SJCRH30 (cell line): ENCODE measurements at regions not wholly inside any gene's neighbourhood (a gene's known extent, or its start where the extent isn't known, plus 50 kb on each side); places are given as distances from the start of the nearest gene placed in this dataset.
"Not testable (repeated sequence)": the region's sequence is repeated elsewhere in the genome, so short reads cannot be mapped to it uniquely, and the experiment has no call there.

Experiments
- DNase-seq, 2 experiments: peaks; one replicate each; pipeline ENCODE4 v3.0.0-alpha.2; 2015 to 2020
- H3K27ac ChIP-seq: fragments of 250-450 bp; sonication (Bioruptor Pico); 2 replicates; pipeline ENCODE4 v1.5.1; 2020; ENCODE audit warnings: mild to moderate bottlenecking, moderate library complexity
- H3K27me3 ChIP-seq: fragments of 250-450 bp; sonication (Bioruptor Pico); 2 replicates; pipeline ENCODE4 v1.5.1; 2020; ENCODE audit warnings: mild to moderate bottlenecking, moderate library complexity
- H3K36me3 ChIP-seq: fragments of 250-450 bp; sonication (Bioruptor Pico); 2 replicates; pipeline ENCODE4 v1.5.1; 2020; ENCODE audit warnings: mild to moderate bottlenecking, moderate library complexity
- H3K4me1 ChIP-seq: fragments of 250-450 bp; sonication (Bioruptor Pico); 2 replicates; pipeline ENCODE4 v1.5.1; 2020; ENCODE audit warnings: mild to moderate bottlenecking, moderate library complexity
- H3K4me3 ChIP-seq: fragments of 250-450 bp; sonication (Bioruptor Pico); 2 replicates; pipeline ENCODE4 v1.5.1; 2020; ENCODE audit warnings: mild to moderate bottlenecking, moderate library complexity
- H3K9me3 ChIP-seq: fragments of 250-450 bp; sonication (Bioruptor Pico); replicated peaks from 2 replicates; pipeline ENCODE4 v1.5.1; 2020; ENCODE audit warnings: mild to moderate bottlenecking, moderate library complexity

- H3K36me3 ChIP-seq, result no peaks in the 10 kb centered on the region
- peaks cover 34% of the 10 kb centered on the region for H3K4me1 ChIP-seq
- no peak overlapping the region for H3K4me3 ChIP-seq
- peak; percentile 92 to 97 for DNase-seq
- H3K27ac ChIP-seq, result peak overlapping the region; percentile 54
- H3K9me3 ChIP-seq, result peaks cover 11% of the 10 kb centered on the region
- no peaks in the 10 kb centered on the region for H3K27me3 ChIP-seq
These were observed 68.8 kb upstream of the IYD start for GRCh38 chr6:150299873-150300485.

DNA sequence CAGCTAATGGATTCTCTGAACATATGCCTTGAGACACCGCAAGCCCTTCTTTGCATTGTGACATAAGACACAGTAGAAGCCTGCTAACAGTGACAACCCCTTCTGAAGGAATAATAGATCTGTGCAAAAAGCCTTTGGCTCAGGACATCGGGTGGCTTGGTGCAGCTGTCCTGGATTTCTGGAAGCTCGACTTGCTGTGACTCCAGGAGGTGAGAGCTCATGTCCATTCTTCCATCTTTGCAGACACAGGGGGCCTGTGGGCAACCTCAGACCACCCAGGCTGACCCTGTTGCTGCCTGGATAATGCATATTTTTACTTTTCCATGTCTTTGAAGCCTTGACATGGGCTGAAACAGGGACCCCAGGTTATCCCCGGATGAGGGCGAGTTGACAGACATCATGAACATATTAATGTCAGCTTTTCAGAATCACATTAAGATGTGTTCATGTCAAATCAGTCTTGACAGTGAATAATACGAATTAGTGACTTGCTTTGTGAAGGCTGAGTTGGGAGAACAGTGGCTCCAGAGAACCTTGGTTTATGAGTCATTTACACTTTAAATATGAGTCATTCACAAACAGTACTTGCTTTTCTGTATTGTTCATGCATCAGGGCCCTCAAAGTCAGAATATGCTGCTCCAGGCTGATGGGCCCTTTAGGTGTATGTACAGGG, 66.8 kb upstream of the IYD start:
- Histone ChIP-seq H3K36me3 (no peaks in the 10 kb centered on the region), H3K4me1 (peaks cover 34% of the 10 kb centered on the region), H3K4me3 (no peak overlapping the region), H3K27me3 (no peaks in the 10 kb centered on the region), H3K9me3 (peaks cover 10% of the 10 kb centered on the region), H3K27ac (peak overlapping the region; percentile 70)
- peak; percentile 72 to 85 for DNase-seq

GRCh38 chr6:150302520-150303176, 66.2 kb upstream of the IYD start:
- Histone ChIP-seq H3K27me3 (no peaks in the 10 kb centered on the region), H3K9me3 (peaks cover 3% of the 10 kb centered on the region; the same call in 1 of the 2 replicates), H3K27ac (peak overlapping the region; percentile 70), H3K4me3 (no peak overlapping the region), H3K4me1 (peaks cover 37% of the 10 kb centered on the region), H3K36me3 (no peaks in the 10 kb centered on the region)
- no peak for DNase-seq

GRCh38 chr6:150303256-150303655, 65.6 kb upstream of the IYD start:
- Histone ChIP-seq H3K27me3 (no peaks in the 10 kb centered on the region), H3K9me3 (no peaks in the 10 kb centered on the region), H3K4me1 (peaks cover 39% of the 10 kb centered on the region), H3K4me3 (no peak overlapping the region), H3K36me3 (no peaks in the 10 kb centered on the region), H3K27ac (no peak overlapping the region; the same call in 1 of the 2 replicates)
- DNase-seq, result no peak

- Histone ChIP-seq H3K36me3 (no peaks in the 10 kb centered on the region), H3K27ac (no peak overlapping the region), H3K4me1 (peaks cover 39% of the 10 kb centered on the region), H3K4me3 (no peak overlapping the region), H3K27me3 (no peaks in the 10 kb centered on the region), H3K9me3 (no peaks in the 10 kb centered on the region)
- no peak for DNase-seq
These were observed 64.4 kb upstream of the IYD start for GRCh38 chr6:150304429-150304828.

DNA sequence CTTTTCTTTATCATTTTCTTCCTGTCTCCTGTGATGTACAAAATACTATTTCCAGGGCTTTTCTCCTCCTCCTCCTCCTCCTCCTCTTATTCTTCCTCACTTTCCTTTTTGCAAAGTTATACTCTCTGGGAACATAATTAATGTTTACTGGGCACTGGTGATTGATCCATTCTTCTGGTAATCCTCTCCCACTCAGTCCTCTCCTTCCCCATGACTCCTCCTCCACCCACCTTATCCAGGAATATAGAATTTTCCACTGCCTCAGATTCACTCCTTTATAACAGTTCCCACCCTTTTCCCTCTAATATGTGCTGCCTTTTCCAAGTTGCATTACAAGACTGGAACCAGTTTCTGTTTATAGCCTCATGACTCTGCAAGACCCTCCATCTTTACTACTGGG, 62.5 kb upstream of the IYD start:
- Histone ChIP-seq H3K4me3 (no peak overlapping the region), H3K4me1 (peaks cover 24% of the 10 kb centered on the region), H3K27ac (no peak overlapping the region), H3K36me3 (no peaks in the 10 kb centered on the region), H3K9me3 (no peaks in the 10 kb centered on the region), H3K27me3 (no peaks in the 10 kb centered on the region)
- DNase-seq, result no peak

GRCh38 chr6:150307520-150307919, 61.3 kb upstream of the IYD start:
- peak in 1 of 2 experiments; percentile 23 for DNase-seq
- no peaks in the 10 kb centered on the region for H3K36me3 ChIP-seq
- no peak overlapping the region for H3K27ac ChIP-seq
- H3K4me1 ChIP-seq, result peaks cover 12% of the 10 kb centered on the region
- no peaks in the 10 kb centered on the region for H3K9me3 ChIP-seq
- no peaks in the 10 kb centered on the region for H3K27me3 ChIP-seq
- no peak overlapping the region for H3K4me3 ChIP-seq

DNA sequence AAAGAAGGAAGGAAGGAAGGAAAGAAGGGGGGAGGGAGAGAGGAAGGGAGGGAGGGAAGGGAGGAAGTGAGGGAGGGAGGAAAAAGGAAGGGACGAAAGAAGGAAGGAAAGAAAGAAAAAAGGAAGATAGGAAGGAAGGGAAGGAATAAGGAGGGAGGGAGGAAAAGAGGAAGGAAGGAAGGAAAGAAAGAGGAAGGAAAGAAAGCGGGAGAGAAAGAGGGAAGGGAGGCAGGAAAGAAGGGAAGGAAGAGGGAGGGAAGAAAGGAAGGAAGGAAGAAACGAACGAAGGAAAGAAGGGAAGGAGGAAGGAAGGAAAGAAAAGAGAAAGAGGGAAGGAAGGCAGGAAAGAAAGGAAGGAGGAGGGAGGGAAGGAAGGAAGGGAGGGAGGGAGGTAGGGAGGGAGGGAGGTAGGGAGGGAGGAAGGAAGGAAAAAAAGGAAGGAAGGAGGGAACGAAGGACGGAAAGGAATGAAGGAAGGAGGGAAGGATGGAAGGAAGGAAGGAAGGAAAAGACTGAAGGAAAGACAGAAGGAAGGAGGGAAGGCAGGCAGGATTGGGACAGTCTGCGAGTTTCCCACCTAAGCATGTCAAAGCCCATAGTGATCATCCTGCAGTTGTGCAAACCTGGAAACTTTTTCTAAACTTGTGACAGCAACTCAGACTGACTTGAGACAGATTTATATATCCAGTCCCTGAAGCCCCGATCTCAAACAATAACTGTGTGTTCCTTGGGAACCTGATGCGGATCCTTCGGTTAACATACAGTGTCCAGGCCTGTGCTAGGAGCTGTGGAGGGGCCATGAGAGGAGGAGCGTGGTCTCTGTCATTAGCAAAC, 59.8 kb upstream of the IYD start:
- H3K36me3 ChIP-seq, result no peaks in the 10 kb centered on the region
- no peaks in the 10 kb centered on the region for H3K27me3 ChIP-seq
- H3K27ac ChIP-seq, result no peak overlapping the region
- H3K9me3 ChIP-seq, result no peaks in the 10 kb centered on the region
- DNase-seq, result no peak
- H3K4me1 ChIP-seq, result peaks cover 5% of the 10 kb centered on the region
- no peak overlapping the region for H3K4me3 ChIP-seq

DNA sequence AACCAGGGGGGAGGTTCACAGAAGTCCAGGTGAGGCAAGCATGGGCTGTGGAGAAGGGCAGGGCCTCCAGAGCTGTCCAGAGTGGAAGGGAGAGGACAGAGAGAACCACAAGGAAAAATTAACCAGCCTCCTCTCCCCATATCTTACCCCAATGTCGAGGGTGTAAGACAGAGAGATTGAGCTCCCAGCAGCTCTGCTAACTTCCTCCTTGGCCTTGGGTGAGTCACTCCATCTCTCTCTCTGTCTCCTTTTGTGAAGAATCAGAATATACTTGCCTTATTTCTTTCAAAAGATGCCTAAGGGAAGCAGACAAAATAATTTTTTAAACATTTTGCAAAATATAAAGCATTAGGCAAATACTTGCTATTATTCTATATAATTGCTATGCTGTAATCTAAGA, 58.3 kb upstream of the IYD start:
- DNase-seq, result no peak
- H3K27me3 ChIP-seq, result no peaks in the 10 kb centered on the region
- no peaks in the 10 kb centered on the region for H3K9me3 ChIP-seq
- no peaks in the 10 kb centered on the region for H3K36me3 ChIP-seq
- peaks cover 5% of the 10 kb centered on the region for H3K4me1 ChIP-seq
- no peak overlapping the region for H3K27ac ChIP-seq
- H3K4me3 ChIP-seq, result no peak overlapping the region

DNA sequence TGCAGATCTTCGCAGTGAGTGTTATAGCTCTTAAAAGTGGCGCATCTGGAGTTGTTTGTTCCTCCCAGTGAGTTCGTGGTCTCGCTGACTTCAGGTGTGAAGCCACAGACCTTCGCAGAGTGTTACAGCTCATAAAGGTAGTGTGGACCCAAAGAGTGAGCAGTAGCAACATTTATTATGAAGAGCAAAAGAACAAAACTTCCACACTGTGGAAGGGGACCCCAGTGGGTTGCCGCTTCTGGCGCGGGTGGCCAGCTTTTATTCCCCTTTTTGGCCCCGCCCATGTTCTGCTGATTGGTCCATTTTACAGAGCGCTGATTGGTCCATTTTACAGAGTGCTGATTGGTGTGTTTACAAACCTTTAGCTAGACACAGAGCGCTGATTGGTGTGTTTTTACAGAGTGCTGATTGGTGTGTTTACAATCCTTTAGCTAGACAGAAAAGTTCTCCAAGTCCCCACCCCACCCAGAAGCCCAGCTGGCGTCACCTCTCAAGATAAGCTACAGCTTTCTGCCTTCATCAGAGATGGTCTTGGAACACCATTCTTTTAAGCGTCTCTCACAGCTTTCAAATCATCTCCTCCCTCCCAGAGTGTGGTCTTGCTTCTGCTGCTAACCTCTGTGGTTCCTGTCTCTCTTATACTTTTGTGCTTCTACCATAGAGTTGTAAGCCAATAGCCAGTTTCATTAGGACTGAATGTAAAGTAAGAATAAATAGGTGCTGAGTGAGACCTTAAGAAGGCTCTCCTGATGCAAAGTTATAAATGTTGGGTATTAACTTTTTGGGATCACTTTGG, 57.5 kb upstream of the IYD start:
- H3K36me3 ChIP-seq, H3K4me1 ChIP-seq, H3K9me3 ChIP-seq, H3K4me3 ChIP-seq, H3K27ac ChIP-seq, DNase-seq, H3K27me3 ChIP-seq: not testable (repeated sequence)

DNA sequence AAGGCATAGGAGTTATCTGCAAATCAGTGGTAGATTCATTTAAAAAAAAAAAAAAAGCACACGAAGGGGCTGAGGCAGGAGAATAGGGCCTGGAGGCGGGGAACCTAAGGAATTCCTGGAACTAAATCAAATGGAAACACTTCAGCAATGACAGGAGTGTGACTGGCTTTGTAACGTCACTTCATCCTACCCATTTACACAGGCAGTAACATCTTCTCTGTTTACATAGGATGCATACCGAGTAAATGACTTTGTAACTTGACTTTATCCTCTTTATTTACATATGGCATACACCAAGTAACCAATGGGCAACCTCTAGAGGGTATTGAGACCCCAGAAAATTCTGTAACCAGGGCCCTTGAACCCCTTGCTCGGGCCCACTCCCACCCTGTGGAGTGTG, 56.4 kb upstream of the IYD start:
- Histone ChIP-seq H3K27me3 (no peaks in the 10 kb centered on the region), H3K4me3 (no peak overlapping the region)

GRCh38 chr6:150312844-150313584, 55.8 kb upstream of the IYD start:
- Histone ChIP-seq H3K4me1 (no peaks in the 10 kb centered on the region), H3K9me3 (no peaks in the 10 kb centered on the region), H3K27ac (no peak overlapping the region), H3K27me3 (no peaks in the 10 kb centered on the region), H3K36me3 (no peaks in the 10 kb centered on the region), H3K4me3 (no peak overlapping the region)
- DNase-seq, result no peak

More for the DNA sequence above, 56.4 kb upstream of the IYD start:
- Histone ChIP-seq H3K9me3 (no peaks in the 10 kb centered on the region), H3K36me3 (no peaks in the 10 kb centered on the region), H3K4me1 (peaks cover 5% of the 10 kb centered on the region), H3K27ac (no peak overlapping the region)
- DNase-seq, result no peak

DNA sequence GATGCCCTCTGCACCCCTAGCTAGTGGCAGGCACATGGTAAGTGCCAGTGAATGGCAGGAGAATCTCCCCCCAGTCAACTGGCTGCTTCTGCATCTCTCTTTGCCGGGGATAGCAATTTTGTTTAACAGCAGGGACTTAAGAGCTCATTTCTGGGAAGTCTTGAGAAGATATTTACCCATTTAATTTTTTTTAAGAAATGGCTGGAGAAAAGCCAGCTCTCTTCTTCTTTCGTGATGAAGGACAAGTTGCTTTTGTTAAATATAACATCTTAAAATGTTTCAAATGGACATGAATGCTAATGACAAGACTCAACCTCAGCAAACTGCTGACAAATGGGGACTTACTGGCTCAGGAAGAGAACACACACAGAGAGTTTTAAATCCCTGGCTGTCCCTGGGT, 55.0 kb upstream of the IYD start:
- H3K27me3 ChIP-seq, result no peaks in the 10 kb centered on the region

More for the DNA sequence above, 55.0 kb upstream of the IYD start:
- H3K27ac ChIP-seq, result no peak overlapping the region
- H3K4me3 ChIP-seq, result no peak overlapping the region
- no peak for DNase-seq
- H3K36me3 ChIP-seq, result no peaks in the 10 kb centered on the region
- H3K4me1 ChIP-seq, result no peaks in the 10 kb centered on the region
- H3K9me3 ChIP-seq, result no peaks in the 10 kb centered on the region
